GM21619 (cell line): ENCODE measurements at regions not wholly inside any gene's neighbourhood (a gene's known extent, or its start where the extent isn't known, plus 50 kb on each side); places are given as distances from the start of the nearest gene placed in this dataset.

Source experiments
- ATAC-seq: cut with Tn5 transposase; IDR thresholded peaks from one replicate; pipeline ENCODE4 v1.9.1; 2021; ENCODE audit not compliant: unreplicated experiment

DNA sequence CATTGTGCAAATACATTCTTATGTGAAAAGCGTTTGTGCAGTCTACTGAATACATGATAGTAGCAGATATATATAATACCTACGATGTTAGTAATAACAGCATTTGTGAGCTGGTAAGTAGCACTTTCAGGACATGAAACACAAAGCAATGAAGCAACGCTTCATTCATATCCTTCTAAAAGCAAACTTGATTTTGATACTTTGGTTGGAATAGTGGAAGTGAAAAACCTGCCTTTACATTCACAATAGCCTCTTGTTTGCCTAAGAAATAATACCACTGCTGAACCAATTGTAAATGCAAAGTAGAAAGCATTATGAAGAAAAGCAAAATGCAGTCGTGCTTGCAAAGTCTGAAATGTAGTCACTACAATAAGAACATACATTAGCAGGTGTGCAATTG, 926.3 kb downstream of the FSTL5 start:
- no peak for ATAC-seq

- no peak for ATAC-seq
Measured at GRCh38 chr4:161225327-161225726, 938.5 kb downstream of the FSTL5 start.

- no peak for ATAC-seq
Measured at GRCh38 chr4:161222889-161223288, 940.9 kb downstream of the FSTL5 start.

DNA sequence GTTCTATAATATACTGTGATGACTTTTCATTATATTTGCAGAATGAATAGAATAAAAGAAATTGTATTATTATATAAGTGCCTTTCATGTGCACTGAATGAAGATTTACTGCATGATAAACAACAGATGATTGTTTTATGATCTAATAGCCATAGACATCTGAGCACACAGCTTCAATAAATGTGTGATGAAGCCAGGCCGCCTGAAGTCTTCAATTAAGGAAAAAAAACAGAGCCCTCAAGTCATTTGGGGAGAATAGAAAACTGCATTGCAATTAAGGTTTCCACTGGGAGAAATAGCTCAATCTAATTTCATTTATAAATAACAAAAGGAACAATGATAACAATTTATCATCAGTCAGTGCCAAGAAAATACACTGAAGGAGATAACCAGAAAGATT, 955.2 kb downstream of the FSTL5 start:
- ATAC-seq: no peak

GRCh38 chr4:161206528-161207080, 957.2 kb downstream of the FSTL5 start:
- no peak for ATAC-seq

GRCh38 chr4:161203865-161204264, 959.9 kb downstream of the FSTL5 start:
- no peak for ATAC-seq

GRCh38 chr4:161197912-161198311, 965.9 kb downstream of the FSTL5 start:
- no peak for ATAC-seq

DNA sequence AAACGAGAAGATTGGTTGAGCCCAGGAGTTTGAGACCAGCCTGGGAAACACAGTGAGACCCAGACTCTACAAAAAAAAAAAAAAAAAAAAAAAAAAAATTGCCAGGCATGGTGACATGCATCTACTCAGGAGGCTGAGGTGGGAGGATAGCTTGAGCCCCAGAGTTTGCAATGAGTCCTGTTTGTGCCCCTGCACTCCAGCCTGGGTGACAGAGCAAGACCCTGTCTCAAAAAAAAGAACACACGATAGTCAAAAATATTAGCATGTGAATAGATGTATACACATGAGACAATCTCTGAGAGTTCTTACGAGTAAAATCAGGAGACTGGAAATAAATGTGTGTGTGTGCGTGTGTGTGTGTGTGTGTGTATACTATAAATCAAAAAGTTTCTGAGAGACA, 966.3 kb downstream of the FSTL5 start:
- ATAC-seq: no peak

DNA sequence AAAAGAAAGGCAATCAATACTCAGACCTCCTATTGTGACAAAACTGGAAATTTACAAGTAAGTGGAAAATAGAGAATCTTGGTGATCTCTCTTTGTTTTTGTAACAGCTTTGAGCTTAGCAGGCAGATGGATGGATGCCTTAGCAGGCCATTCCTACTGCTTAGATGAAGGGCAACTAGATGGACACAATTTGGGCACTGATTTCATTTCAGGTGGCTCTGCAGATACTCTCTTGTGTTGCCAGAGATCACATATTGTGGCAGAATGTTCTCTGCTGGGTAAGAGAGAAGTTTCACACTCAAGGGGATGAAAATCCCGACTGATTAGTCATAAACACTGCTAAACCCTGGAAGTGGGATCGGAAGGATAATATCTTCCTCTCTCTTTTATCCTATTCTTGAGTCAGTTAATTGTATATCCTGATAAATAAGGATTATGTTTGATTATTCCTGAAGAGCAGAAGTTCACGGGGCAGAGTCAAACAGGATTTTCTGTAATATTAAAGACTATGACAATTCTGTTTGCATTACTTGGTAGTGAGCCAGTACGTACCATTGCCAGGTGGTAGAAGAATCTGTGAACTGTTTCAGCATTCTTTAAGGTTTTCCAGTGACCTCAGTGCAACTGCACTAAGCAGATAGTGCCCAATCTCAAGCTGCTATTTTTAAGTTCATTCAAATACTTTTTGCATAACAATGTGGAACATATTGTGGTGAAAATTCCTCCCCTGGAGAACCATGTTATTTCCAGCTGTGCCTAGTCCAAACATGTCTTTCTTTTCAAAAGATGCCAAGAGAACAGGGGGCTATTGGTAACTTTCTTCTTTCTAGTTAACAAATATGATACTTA, 974.3 kb downstream of the FSTL5 start:
- no peak for ATAC-seq

- no peak for ATAC-seq
Measured at GRCh38 chr4:161188578-161188977, 975.2 kb downstream of the FSTL5 start.

DNA sequence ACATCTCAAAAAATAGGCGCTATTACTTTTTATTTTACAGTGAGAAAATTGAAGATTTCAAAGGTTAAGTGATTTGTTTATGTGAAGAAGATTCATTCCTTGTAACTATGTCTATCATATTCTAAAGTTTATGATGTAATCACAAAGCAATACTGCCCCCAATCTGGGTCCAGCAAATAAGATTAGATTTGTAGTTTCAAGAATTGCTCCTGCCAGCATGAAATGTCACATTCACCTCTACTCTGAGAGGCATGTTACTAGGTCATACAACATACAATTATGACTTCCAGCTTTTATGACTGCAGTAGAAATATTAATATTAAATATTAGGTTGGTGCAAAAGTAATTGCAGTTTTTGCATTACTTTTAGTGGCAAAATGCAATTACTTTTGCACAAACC, 976.2 kb downstream of the FSTL5 start:
- ATAC-seq: no peak

GRCh38 chr4:161186750-161187149, 977.0 kb downstream of the FSTL5 start:
- no peak for ATAC-seq

DNA sequence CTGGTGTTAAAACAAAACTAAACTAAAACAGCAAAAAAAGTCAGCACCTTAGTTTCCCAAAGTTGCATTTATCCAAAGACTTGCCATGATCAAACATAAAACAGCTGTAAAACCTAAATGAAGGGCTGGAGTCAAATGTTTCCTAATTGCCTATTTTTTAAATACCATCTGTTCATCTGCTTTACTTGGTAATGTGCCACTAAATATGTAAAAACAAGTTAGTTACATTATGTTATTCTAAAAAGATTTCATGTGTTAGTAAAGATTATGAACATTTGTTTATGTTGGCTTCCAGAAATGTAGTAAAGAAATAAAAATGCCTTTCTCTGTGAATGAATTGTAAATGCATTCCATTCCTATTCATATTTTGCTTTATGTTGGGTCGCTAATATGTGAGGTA, 977.8 kb downstream of the FSTL5 start:
- ATAC-seq: no peak

GRCh38 chr4:161183729-161184128, 980.1 kb downstream of the FSTL5 start:
- no peak for ATAC-seq

GRCh38 chr4:161182913-161183312, 980.9 kb downstream of the FSTL5 start:
- no peak for ATAC-seq

GRCh38 chr4:161178310-161178709, 985.5 kb downstream of the FSTL5 start:
- no peak for ATAC-seq

DNA sequence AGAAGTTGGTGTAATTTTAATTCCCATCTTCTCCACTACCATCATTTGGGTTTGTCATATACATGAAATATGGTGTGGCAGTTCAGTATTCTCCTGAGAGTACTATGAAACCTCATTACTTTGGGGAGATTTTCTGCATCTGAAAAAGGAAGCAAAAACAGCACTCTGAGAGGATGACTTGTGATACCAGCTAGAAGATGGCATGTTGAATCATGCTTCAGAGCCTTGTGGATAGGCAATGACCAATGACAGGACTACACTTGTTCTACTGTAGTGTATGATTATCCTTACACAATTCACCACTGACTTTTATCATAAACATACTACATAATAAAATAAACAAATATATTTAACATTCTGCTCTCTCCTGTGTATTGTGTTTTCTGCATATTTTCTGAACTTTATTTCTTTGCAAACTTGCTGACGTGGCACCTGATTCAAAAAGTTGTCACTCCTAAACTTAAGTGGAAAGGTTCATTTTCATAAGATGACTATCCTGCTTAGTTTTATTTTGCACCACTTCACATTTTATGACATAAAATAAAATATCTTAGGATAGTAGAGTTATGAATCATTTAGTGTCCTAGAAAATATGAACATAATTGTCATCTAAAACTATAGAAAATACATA, 991.3 kb downstream of the FSTL5 start:
- ATAC-seq: no peak

DNA sequence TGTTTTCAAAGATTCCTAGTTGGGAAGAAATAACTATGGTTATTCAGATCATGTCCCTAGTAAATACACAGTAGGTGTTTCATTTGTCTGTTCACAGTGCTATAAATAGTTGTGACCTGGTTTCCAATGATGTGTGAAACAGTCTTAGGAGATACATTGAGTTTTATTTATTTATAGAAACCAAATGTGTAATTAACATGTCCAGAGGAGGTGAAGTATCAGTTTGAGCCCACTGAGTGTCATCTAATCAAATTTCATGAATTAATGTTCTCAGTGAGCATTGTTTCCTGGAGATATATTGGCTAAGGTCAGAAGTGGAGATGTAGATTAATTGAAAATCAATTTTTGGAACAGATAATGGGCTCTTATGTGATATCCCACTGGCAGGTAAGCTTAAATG, 996.3 kb downstream of the FSTL5 start:
- ATAC-seq: no peak

- no peak for ATAC-seq
Measured at GRCh38 chr4:161160718-161161117, 1003.1 kb downstream of the FSTL5 start.

DNA sequence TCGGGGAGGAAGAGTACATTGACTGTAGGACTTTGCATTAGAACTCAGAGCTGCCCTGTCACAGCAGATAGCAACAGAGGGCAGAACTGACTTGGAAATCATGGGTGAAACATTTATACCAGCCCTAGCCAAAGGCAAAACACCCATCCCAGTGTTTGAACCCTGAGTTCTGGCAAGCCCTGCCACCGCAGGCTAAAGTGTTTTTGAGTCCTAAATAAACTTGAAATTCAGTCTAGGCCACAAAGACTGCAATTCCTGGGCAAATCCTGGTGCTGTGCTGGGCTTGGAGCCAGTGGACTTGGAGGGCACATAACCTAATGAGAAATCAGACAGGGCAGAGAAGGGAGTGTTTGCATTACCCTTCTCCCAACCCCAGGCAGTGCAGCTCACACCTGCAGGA, 1015.7 kb downstream of the FSTL5 start:
- ATAC-seq: no peak

GRCh38 chr4:161143375-161143774, 1020.4 kb downstream of the FSTL5 start:
- ATAC-seq: no peak

DNA sequence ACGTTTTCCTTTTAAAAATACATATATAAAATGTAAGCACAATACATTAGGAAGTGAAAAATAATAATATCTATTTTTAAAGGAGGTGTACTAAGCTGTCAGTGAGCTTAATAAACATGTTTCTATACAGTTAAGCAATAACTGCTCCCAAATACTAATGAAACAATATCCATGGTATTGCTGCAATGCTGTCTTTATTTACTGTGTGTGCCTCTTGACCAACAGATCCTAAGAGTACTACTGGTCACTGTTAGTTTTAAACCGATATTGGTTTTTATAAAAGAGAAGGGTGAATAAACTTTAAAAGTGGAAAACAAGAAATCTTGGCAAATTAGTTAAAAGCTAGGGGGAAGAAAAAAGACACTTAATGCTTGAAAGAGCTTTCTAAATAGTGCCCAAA, 1029.0 kb downstream of the FSTL5 start:
- no peak for ATAC-seq
